ENCODE measurements at regions not wholly inside any gene's neighbourhood (a gene's known extent, or its start where the extent isn't known, plus 50 kb on each side); places are given as distances from the start of the nearest gene placed in this dataset.

DNA sequence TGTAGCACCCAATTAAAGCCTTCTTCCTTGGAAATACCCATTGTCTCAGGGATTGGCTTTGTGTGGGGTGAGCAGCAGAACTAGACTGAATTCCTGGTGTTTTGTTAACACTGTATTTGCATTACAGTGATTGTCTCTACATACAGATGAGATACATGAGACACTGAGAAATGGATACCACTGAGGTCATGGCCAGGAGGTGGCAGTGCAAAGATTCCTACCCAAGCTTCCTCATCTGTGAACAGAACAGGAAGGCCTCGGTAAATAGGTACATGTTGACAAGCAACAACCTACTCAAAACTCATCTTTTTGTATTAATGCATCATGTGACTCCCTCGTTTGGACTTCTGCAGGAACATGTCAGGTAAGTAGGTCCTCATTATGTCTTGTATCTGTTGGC, 445.8 kb upstream of the RGPD4 start:
- no peaks in the 10 kb centered on the region for H3K4me1 Mint-ChIP-seq
- DNase-seq (no peak), ATAC-seq (no peak)
- no peaks in the 10 kb centered on the region for H3K36me3 Mint-ChIP-seq (ENCODE audit: low read depth)
- POLR2A ChIA-PET = no interaction called here
- H3K9me3 Mint-ChIP-seq (ENCODE audit: low read depth) = peaks cover 2% of the 10 kb centered on the region
- intact Hi-C loops (cut with DNase I, micrococcal nuclease) = no loop called here
- no peak overlapping the region for H3K4me3 Mint-ChIP-seq
- no peak overlapping the region for H3K27ac Mint-ChIP-seq
- CTCF ChIA-PET = no interaction called here
- H3K27me3 Mint-ChIP-seq = no peaks in the 10 kb centered on the region

DNA sequence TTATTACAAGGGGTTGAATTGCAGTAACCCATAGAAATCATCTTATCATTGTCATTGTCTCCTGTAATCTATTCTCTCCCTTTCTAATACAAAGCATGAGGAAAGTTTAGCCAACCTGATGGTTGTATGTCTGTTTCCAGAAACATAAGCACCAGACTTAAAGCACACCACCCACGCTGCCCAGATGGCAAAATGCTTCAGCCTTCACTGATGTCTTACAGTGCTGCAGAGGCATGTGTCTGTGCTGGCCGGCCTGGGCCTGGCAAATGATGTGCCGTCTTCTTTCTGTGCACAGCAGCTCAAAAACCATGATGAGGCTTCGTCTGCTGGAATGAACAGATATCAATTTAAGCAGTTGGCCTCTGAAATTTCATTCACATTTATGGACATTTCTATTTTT, 443.0 kb upstream of the RGPD4 start:
- no peak overlapping the region for H3K27ac Mint-ChIP-seq
- H3K4me1 Mint-ChIP-seq = no peaks in the 10 kb centered on the region
- DNase-seq = no peak
- ChIA-PET CTCF (no interaction called here), POLR2A (no interaction called here)
- H3K36me3 Mint-ChIP-seq (ENCODE audit: low read depth) = no peaks in the 10 kb centered on the region
- peaks cover 2% of the 10 kb centered on the region for H3K9me3 Mint-ChIP-seq (ENCODE audit: low read depth)
- intact Hi-C loops (cut with DNase I, micrococcal nuclease) = no loop called here
- no peak overlapping the region for H3K4me3 Mint-ChIP-seq
- ATAC-seq = no peak
- H3K27me3 Mint-ChIP-seq = no peaks in the 10 kb centered on the region

GRCh38 chr2:107384422-107384821, 442.3 kb upstream of the RGPD4 start:
- DNase-seq (no peak), ATAC-seq (no peak)
- CTCF ChIA-PET = no interaction called here
- intact Hi-C loops (cut with DNase I, micrococcal nuclease) = no loop called here
- POLR2A ChIA-PET = no interaction called here
- Mint-ChIP-seq H3K27me3 (no peaks in the 10 kb centered on the region), H3K36me3 (ENCODE audit: low read depth) (no peaks in the 10 kb centered on the region), H3K27ac (no peak overlapping the region), H3K9me3 (ENCODE audit: low read depth) (peaks cover 4% of the 10 kb centered on the region), H3K4me1 (no peaks in the 10 kb centered on the region), H3K4me3 (no peak overlapping the region)

DNA sequence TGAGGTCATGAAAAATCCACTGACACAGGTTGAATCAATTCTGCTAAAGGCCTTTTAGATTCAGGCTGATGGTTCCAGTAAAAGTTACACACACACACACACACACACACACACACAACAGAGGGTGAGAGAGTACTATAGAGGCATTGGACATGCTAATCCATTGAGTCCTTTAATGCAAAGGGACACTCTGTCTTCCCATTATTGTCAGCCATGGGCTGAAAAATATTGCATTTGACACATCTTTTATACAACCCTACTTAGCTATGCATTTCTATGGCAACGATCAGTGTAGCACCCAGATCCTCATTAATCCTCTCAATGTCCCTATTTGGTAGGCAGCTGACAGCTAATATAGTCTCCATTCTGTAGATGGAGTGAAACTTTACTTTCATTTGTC, 440.8 kb upstream of the RGPD4 start:
- CTCF ChIA-PET = no interaction called here
- no peaks in the 10 kb centered on the region for H3K4me1 Mint-ChIP-seq
- DNase-seq (no peak), ATAC-seq (no peak)
- H3K4me3 Mint-ChIP-seq = no peak overlapping the region
- POLR2A ChIA-PET = no interaction called here
- no peaks in the 10 kb centered on the region for H3K36me3 Mint-ChIP-seq (ENCODE audit: low read depth)
- H3K27ac Mint-ChIP-seq = no peak overlapping the region
- H3K27me3 Mint-ChIP-seq = no peaks in the 10 kb centered on the region
- H3K9me3 Mint-ChIP-seq (ENCODE audit: low read depth) = peaks cover 2% of the 10 kb centered on the region
- intact Hi-C loops (cut with DNase I, micrococcal nuclease) = no loop called here

DNA sequence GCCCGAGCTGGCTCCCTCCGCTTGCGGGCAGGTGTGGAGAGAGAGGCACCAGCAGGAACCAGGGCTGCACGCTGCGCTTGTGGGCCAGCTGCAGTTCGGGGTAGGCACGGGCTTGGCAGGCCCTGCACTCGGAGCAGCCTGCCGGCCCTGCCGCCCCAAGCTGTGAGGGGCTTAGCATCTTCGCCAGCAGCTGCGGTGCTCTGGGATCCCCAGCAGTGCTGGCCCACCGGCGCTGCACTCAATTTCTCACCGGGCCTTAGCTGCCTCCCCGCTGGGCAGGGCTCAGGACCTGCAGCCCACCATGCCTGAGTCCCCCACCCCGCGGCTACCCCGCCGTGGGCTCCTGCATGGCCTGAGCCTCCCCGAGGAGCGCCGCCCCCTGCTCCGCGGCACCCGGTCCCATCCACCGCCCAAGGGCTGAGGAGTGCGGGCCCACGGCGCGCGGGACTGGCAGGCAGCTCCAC, 434.4 kb upstream of the RGPD4 start:
- no peak for DNase-seq
- Mint-ChIP-seq H3K4me1 (no peaks in the 10 kb centered on the region), H3K27ac (no peak overlapping the region), H3K9me3 (ENCODE audit: low read depth) (peaks cover 6% of the 10 kb centered on the region), H3K4me3 (no peak overlapping the region), H3K36me3 (ENCODE audit: low read depth) (no peaks in the 10 kb centered on the region), H3K27me3 (no peaks in the 10 kb centered on the region)
- intact Hi-C loops (cut with DNase I, micrococcal nuclease) = no loop called here
- CTCF ChIA-PET = interaction anchor here (0.7 kb wide), 1 partner anchor 13 kb away, joined by 4 read pairs; no protein-coding TSS in a partner anchor
- POLR2A ChIA-PET = no interaction called here
- ATAC-seq = no peak

DNA sequence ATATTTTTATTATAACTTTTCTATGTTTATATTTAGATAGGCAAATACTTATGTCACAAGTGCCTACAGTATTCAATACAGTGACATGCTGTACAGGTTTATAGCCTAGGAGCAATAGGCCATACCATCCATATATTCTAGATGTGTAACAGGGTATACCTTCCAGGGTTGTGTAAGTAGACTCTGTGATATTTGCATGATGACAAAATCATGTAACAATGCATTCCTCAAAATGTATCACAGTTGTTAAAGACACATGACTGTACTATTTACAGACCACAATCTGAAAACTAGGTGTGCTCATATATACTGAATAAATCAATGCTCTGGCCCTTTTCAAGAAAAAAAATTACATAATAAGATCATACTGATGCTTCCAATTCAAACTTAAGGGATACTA, 433.2 kb upstream of the RGPD4 start:
- POLR2A ChIA-PET = no interaction called here
- no peaks in the 10 kb centered on the region for H3K36me3 Mint-ChIP-seq (ENCODE audit: low read depth)
- intact Hi-C loops (cut with DNase I, micrococcal nuclease) = no loop called here
- H3K9me3 Mint-ChIP-seq (ENCODE audit: low read depth) = peaks cover 6% of the 10 kb centered on the region
- no peak overlapping the region for H3K4me3 Mint-ChIP-seq
- no peak for DNase-seq
- no peak for ATAC-seq
- H3K27me3 Mint-ChIP-seq = no peaks in the 10 kb centered on the region
- CTCF ChIA-PET = no interaction called here
- no peaks in the 10 kb centered on the region for H3K4me1 Mint-ChIP-seq
- H3K27ac Mint-ChIP-seq = no peak overlapping the region

- H3K9me3 Mint-ChIP-seq (ENCODE audit: low read depth) = peaks cover 3% of the 10 kb centered on the region
- no peak overlapping the region for H3K27ac Mint-ChIP-seq
- H3K36me3 Mint-ChIP-seq (ENCODE audit: low read depth) = no peaks in the 10 kb centered on the region
- POLR2A ChIA-PET = no interaction called here
- no peak overlapping the region for H3K4me3 Mint-ChIP-seq
- H3K4me1 Mint-ChIP-seq = no peaks in the 10 kb centered on the region
- ATAC-seq (no peak), DNase-seq (no peak)
- intact Hi-C loops (cut with DNase I, micrococcal nuclease) = no loop called here
- CTCF ChIA-PET = interaction anchor here (0.6 kb wide), 1 partner anchor 104 kb away, joined by 3 read pairs; no protein-coding TSS in a partner anchor
- H3K27me3 Mint-ChIP-seq = no peaks in the 10 kb centered on the region
Measured at GRCh38 chr2:107398683-107399082, 428.0 kb upstream of the RGPD4 start.

GRCh38 chr2:107402330-107402729, 424.4 kb upstream of the RGPD4 start:
- DNase-seq (no peak), ATAC-seq (no peak)
- intact Hi-C loops (cut with DNase I, micrococcal nuclease) = no loop called here
- ChIA-PET CTCF (no interaction called here), POLR2A (no interaction called here)
- no peak overlapping the region for H3K27ac Mint-ChIP-seq
- peaks cover 2% of the 10 kb centered on the region for H3K27me3 Mint-ChIP-seq
- H3K36me3 Mint-ChIP-seq (ENCODE audit: low read depth) = no peaks in the 10 kb centered on the region
- no peaks in the 10 kb centered on the region for H3K4me1 Mint-ChIP-seq
- H3K9me3 Mint-ChIP-seq (ENCODE audit: low read depth) = no peaks in the 10 kb centered on the region
- H3K4me3 Mint-ChIP-seq = no peak overlapping the region

DNA sequence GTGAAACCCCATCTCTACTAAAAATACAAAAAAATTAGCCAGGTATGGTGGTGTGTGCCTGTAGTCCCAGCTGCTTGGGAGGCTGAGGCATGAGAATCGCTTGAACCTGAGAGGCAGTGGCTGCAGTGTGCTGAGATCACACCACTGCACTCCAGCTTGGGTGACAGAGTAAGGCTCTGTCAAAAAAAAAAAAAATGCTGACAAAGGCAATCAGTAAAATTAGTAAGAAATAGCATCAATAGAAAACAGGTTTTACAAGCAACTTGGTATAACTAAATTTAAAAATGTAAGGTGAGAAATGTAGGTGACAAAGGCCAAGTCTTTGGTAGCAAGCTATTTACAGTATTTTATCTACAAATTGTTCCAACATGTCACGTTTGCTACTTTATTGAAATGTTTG, 421.4 kb upstream of the RGPD4 start:
- no peak for ATAC-seq
- intact Hi-C loops (cut with DNase I, micrococcal nuclease) = no loop called here
- DNase-seq = no peak
- ChIA-PET POLR2A (no interaction called here), CTCF (interaction anchor here (0.6 to 1.0 kb wide), 2 partner anchors 9 to 13 kb away, joined by 4 to 7 read pairs; no protein-coding TSS in a partner anchor)
- H3K4me3 Mint-ChIP-seq = no peak overlapping the region
- H3K36me3 Mint-ChIP-seq (ENCODE audit: low read depth) = no peaks in the 10 kb centered on the region
- H3K4me1 Mint-ChIP-seq = no peaks in the 10 kb centered on the region
- H3K27me3 Mint-ChIP-seq = peaks cover 2% of the 10 kb centered on the region
- H3K9me3 Mint-ChIP-seq (ENCODE audit: low read depth) = no peaks in the 10 kb centered on the region
- no peak overlapping the region for H3K27ac Mint-ChIP-seq

- Mint-ChIP-seq H3K4me3 (no peak overlapping the region), H3K9me3 (ENCODE audit: low read depth) (no peaks in the 10 kb centered on the region), H3K36me3 (ENCODE audit: low read depth) (no peaks in the 10 kb centered on the region), H3K27me3 (peaks cover 2% of the 10 kb centered on the region), H3K27ac (no peak overlapping the region), H3K4me1 (no peaks in the 10 kb centered on the region)
- ATAC-seq (no peak), DNase-seq (no peak)
- POLR2A ChIA-PET = no interaction called here
- intact Hi-C loops (cut with DNase I, micrococcal nuclease) = no loop called here
- CTCF ChIA-PET = no interaction called here
Measured at GRCh38 chr2:107407017-107407416, 419.7 kb upstream of the RGPD4 start.

- intact Hi-C loops (cut with DNase I, micrococcal nuclease) = no loop called here
- Mint-ChIP-seq H3K9me3 (ENCODE audit: low read depth) (no peaks in the 10 kb centered on the region), H3K4me1 (no peaks in the 10 kb centered on the region), H3K36me3 (ENCODE audit: low read depth) (no peaks in the 10 kb centered on the region), H3K4me3 (no peak overlapping the region), H3K27ac (no peak overlapping the region), H3K27me3 (peaks cover 2% of the 10 kb centered on the region)
- ChIA-PET CTCF (no interaction called here), POLR2A (no interaction called here)
- DNase-seq (no peak), ATAC-seq (no peak)
Measured at GRCh38 chr2:107407974-107408373, 418.7 kb upstream of the RGPD4 start.

DNA sequence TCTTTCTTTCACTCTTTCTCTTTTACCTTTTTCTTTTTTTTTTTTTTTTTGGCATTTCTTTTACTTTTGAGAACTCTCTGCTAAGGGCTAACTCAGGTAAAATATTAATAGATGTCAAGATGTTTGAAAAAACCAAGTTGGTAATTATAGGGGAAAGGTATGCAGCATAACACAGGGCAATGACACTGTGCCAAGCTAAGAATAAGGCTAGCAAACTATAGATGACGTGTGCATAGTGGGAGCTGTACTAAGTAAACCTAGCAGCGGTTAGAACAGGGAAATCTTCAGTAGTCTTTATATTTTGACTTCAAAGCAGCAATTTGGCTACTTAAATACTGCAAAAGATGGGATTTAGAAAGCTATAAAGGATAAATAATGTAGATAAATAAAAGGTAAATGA, 415.4 kb upstream of the RGPD4 start:
- no peak for ATAC-seq
- H3K9me3 Mint-ChIP-seq (ENCODE audit: low read depth) = no peaks in the 10 kb centered on the region

GRCh38 chr2:107412209-107412904, 414.3 kb upstream of the RGPD4 start:
- POLR2A ChIA-PET = no interaction called here
- ATAC-seq = no peak
- Mint-ChIP-seq H3K4me1 (no peaks in the 10 kb centered on the region), H3K27me3 (no peaks in the 10 kb centered on the region), H3K9me3 (ENCODE audit: low read depth) (no peaks in the 10 kb centered on the region), H3K27ac (no peak overlapping the region), H3K36me3 (ENCODE audit: low read depth) (no peaks in the 10 kb centered on the region), H3K4me3 (no peak overlapping the region)
- CTCF ChIA-PET = no interaction called here
- no peak for DNase-seq
- intact Hi-C loops (cut with DNase I, micrococcal nuclease) = no loop called here

More for the DNA sequence above, 415.4 kb upstream of the RGPD4 start:
- H3K4me3 Mint-ChIP-seq = no peak overlapping the region
- no peaks in the 10 kb centered on the region for H3K4me1 Mint-ChIP-seq
- POLR2A ChIA-PET = no interaction called here
- no peaks in the 10 kb centered on the region for H3K27me3 Mint-ChIP-seq
- intact Hi-C loops (cut with DNase I, micrococcal nuclease) = no loop called here
- CTCF ChIA-PET = no interaction called here
- H3K27ac Mint-ChIP-seq = no peak overlapping the region
- no peak for DNase-seq
- no peaks in the 10 kb centered on the region for H3K36me3 Mint-ChIP-seq (ENCODE audit: low read depth)
